A172 (cell line): ENCODE measurements at regions not wholly inside any gene's neighbourhood (a gene's known extent, or its start where the extent isn't known, plus 50 kb on each side); places are given as distances from the start of the nearest gene placed in this dataset.
A peak's percentile ranks its signal among the peaks of the same experiment; 100 is the strongest.

Experiments
- DNase-seq: peaks from one replicate; pipeline ENCODE4 v3.0.0-alpha.2; 2015; ENCODE audit warnings: low spot score

DNA sequence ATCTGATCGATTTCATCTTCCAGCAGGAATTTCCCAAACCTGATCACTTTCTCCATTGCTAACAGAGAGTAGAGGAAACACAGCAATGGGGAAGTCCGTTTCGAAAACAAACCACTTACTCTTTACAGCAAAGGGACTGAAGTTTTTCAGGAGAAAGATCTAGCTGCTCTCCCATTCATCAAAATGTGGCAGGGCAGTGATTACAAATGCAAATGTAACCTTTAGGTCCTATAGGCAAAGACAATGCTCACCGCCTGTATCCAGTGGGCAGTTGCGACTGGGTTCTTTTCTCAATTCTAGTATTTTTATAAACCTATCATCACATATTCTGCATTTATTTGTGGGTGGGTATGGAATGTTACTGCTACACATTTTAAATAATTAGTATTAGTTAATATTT lies 218.0 kb upstream of the ZFHX3 start:
- no peak for DNase-seq

DNA sequence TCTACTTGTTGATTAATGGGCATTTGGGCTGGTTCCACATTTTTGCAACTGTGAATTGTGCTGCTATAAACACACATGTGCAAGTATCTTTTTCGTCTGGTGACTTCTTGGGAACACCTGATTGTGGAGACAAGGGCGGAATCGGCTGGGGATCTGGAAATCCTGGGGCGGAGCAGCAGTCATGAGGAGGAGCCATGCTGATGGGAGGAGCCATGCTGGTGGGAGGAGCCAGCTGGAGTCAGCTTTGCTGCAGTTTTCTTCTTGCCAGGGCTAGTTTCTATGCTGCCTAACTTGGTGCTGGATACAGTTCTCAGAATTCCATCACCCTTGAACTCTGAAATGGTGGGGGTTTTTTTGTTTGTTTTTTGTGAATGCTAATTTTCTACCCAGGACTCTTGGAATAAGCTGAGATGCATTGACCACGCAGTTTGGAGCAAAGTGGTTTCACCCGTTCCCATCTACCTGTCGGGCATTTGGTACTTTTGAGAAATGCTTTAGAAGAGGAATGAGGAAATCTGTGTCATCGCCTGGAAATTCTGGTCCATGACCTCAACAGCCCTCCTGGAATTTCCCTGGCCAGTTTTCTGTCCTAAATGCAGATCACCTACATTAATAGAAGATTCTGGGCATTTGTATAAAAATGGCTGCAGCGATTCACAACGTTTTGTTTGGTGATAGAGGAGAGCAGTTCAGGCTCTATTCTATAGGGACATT lies 217.4 kb upstream of the ZFHX3 start:
- DNase-seq, result peak; percentile 4

- no peak for DNase-seq
Measured at GRCh38 chr16:73262931-73263330, 215.0 kb upstream of the ZFHX3 start.

GRCh38 chr16:73255031-73255430 lies 207.1 kb upstream of the ZFHX3 start:
- peak; percentile 48 for DNase-seq

DNA sequence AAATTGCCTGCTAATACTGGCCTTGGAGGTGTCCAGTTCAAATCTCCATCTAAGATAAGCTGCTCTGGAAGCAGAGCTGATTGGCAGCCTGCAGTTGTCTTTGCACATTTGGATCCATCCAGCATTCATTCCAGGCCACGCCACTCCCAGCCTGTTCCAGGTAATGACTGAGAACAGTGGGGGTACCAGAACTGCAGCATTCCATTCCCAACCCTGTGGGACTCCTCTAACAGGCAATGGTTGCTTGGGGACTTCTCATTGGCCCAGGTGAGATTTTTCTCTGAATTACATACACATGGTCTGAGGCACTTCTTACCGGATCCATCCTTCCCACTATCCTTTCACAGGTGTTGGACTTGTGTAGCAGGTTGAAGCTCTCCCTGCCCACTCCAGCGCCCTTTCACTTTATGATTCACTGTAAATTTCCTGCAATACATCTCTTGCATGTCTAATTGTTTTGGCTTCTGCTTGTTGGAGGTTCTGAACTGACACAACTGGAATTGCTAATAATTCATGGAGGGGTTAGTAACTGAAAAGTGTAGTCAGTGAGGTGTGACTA lies 206.1 kb upstream of the ZFHX3 start:
- no peak for DNase-seq

GRCh38 chr16:73252446-73252845 lies 204.5 kb upstream of the ZFHX3 start:
- no peak for DNase-seq

DNA sequence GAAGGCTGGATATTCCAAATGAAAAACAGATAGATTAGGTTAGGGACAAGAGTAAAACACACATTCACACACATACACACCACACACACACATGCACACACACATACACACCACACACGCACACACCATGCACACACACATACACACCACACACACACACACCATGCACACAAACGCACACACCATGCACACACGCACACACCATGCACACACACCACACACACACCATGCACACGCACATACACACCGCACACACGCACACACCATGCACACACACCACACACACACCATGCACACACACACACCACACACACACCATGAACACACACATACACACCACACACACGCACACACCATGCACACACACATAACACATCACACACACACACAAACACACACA lies 203.7 kb upstream of the ZFHX3 start:
- DNase-seq, result no peak

GRCh38 chr16:73248316-73248715 lies 200.4 kb upstream of the ZFHX3 start:
- DNase-seq, result no peak

GRCh38 chr16:73240920-73241319 lies 193.0 kb upstream of the ZFHX3 start:
- peak; percentile 23 for DNase-seq

DNA sequence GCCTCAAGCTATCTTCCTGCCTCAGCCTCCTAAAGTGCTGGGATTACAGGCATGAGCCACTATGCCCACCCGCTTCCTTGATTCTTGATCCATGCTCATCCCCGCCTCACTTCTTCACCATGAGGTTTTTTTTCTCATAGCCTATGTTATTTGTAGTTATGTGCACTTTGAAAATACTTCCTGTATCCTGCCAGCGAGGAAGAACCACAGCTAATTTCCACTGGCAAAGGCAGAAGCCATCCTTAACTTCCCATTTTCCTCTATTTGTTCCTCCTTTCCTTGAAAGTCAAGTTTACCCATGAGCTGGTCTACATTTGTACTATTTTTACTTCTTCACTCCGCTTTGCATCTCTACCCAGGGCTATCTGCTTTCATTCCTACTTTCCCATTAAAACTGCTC lies 189.7 kb upstream of the ZFHX3 start:
- no peak for DNase-seq

DNA sequence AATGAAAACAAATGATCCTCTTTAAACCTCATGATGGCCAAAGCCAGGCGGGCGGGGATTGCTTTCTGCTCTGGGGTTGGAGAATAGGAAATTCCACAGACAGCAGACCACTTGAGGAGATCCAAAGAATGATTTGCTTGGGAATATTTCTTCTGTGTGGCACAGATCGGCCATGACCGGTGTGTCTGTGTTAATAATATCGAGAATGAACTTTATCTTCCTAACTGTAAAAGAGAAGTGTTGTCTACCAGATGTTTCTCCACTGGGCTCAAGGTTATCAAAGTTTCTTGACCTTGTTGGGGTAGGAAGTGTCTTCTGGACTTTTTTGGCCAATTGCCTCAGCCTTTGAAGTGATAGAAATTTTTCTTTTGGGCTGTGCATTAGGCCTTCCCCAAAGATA lies 186.6 kb upstream of the ZFHX3 start:
- DNase-seq, result no peak

DNA sequence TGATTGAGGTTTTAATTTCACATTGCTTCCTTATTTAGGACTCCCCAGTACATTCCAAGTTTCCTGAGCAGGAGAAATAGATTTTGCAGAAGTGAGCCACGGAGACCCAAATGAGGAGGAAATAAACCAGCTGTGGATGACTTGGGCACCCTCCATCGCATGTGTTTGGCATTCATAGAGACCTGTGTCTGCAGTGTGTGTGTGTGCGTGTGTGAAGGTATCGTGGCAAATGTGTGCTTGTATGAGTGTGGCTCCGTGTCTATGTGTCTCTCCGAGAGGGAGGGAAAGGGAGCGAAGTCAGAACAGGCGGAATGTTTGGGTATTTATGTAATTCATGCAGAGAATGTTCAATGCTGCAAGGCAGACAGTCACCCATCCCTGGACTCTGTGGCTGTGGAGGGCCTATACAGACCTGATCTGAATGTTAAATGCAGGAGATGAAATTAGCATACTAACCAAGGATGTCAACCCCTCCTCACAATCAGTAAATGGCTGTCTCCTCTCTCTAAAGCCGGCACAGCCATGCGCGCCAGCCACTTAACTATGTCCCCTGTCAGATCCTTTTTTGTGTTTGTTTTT lies 186.0 kb upstream of the ZFHX3 start:
- no peak for DNase-seq

DNA sequence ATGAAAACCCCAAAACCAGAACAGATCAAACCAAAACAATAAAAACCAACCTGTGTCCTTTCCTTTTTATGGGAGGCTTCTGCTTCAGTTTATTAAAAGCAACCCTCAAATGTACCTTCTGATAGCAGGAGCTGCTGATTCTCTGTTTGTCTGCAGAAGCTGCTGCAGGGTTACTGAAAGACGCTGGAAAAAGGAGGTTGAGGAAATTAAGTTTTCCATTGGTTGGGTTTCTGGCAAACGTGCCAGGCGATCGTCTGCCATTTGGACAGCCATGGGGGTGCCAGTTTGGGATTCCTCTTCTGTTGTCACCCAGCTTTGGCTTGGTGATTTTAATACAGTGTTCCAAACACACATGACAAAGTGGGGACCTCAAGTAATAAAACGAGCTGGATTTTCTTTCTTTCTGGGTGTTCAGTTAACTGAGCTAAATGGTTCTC lies 185.4 kb upstream of the ZFHX3 start:
- no peak for DNase-seq

GRCh38 chr16:73232555-73233328 lies 184.8 kb upstream of the ZFHX3 start:
- DNase-seq, result peak; percentile 79

DNA sequence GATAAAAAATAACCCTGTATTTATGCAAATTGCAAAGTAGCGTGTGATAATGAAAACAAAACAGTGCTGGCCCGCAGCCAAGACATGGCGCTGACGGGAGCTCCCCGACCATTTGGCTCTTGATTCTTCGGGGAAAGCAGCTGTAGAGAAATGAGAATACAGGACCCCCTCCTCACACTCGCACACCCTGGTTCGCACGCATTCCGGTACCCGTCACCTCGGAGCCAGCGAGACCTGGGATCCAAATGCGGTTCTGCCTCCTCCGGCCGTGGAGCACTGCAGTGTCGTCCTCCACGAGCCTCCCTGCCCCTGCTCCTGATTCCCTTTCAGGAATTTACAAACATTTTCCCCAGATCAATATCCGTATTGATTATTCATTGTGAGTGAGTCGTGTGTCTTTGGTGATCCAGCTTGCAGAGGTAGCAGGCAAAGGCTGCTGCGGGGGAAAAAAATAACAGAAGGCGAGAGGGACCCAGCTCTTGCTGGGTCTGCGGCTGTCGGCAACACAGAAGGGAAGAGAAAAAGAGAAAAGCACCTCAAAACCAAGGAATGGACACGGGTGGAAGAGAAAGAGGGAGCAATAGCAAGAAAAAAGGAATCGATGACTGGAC lies 184.1 kb upstream of the ZFHX3 start:
- no peak for DNase-seq

DNA sequence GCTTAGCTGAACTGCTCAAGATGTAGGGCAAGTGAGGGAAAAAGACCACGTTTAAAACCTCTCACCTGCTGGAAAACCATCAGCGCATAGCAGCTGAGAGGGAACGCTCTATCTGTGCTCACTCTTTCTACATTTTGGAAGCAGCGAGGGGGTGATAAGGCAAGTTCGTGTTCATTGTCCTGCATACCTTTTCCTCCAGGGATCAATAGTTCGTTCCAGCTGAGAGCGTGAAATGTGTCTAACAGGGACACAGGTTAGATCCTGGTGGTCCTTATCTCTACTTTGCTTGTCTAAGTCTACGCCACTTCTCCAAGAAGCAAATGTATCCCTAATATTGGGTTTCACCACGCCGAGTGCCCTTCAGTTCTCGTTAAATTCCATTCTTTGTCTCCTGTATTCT lies 183.5 kb upstream of the ZFHX3 start:
- no peak for DNase-seq

GRCh38 chr16:73230651-73231050 lies 182.7 kb upstream of the ZFHX3 start:
- no peak for DNase-seq

- peak; percentile 59 for DNase-seq
Measured at GRCh38 chr16:73228649-73229048, 180.7 kb upstream of the ZFHX3 start.

DNA sequence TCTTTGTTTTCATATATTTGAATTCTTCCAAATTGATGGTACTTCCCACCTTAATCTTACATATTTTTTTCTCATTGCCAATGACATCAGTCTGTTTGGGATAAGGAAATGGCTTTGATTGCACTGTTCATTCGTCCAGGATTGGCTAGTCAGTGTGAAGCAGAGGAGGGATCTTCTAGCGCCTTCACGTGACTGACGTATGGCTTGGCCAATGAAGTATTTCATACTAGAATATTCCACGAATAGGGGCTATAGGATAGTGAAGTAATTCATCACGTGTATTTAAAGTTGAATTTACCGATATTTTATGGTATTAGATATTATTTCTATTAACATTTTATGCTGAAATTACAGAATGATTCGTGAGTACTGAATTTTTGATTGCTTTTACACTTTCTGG lies 178.7 kb upstream of the ZFHX3 start:
- no peak for DNase-seq

- no peak for DNase-seq
Measured at GRCh38 chr16:73225983-73226382, 178.1 kb upstream of the ZFHX3 start.

DNA sequence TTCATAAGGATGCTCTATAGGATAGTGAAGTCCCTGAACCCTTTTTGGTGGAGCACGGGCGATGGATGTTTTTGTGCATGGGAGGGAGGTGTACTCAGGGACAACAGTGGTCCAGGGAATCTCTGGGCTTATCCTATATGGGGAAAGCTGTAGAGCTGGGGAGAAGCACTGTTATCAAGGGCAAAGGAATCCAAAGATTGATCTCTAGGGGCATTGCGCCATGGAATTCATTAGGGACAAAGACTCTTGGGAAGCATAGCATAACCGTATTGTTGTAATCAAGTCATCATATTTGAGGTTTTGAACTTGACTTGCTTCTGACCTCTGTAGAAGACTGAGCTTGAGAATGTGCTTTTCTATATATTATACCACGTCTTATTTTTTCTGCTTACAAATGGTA lies 172.9 kb upstream of the ZFHX3 start:
- no peak for DNase-seq

- no peak for DNase-seq
Measured at GRCh38 chr16:73219176-73219575, 171.2 kb upstream of the ZFHX3 start.
